Inflammatory macrophage treated with lipopolysaccharide for 1 hour (primary cell): ENCODE measurements at regions not wholly inside any gene's neighbourhood (a gene's known extent, or its start where the extent isn't known, plus 50 kb on each side); places are given as distances from the start of the nearest gene placed in this dataset.
"Not testable (repeated sequence)": the region's sequence is repeated elsewhere in the genome, so short reads cannot be mapped to it uniquely, and the experiment has no call there.

Experiments used
- DNase-seq, 2 donors: peaks; one replicate each; pipeline ENCODE4 v3.0.0-alpha.2; 2020 to 2022

DNA sequence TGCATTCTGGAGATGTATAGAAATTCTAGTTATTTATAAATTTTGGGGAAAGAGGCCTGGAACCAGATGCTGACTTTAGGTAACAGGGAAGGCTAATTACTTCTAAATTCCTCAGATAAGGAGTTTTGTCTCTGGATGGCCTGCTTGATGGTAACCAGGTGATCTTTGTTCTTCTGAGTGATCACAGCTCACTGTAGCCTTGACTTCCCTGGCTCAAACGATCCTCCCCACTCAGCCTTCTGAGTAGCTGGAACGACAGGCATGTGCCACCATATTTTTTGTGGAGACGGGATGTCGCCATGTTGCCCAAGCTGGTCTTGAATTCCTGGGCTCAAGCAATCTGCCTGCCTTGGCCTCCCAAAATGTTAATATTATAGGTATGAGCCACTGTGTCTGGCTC, 54.4 kb upstream of the MSH6 start:
- DNase-seq = no peak

- DNase-seq = no peak
Observed at GRCh38 chr2:47727956-47728355, 55.0 kb upstream of the MSH6 start.

DNA sequence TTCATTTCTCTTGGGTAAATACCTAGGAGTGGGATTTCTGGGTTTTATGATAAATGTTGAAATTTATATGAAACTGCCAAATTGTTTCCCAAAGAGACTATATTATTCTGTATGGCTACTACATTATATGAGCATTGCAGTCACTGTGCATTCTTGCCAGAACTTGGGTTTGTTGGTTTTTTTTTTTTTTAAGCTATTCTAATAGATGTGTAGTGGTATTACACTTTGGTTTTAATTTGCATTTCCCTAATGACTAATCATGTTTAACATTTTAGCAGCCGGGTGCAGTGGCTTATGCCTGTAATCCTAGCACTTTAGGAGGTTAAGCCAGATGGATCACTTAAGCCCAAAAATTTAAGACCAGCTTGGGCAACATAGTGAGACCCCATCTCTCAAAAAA, 56.0 kb upstream of the MSH6 start:
- DNase-seq = not testable (repeated sequence)

- DNase-seq = no peak
Observed at GRCh38 chr2:47725808-47726207, 57.1 kb upstream of the MSH6 start.

- peak; percentile 29 to 70 for DNase-seq
Observed at GRCh38 chr2:47724221-47724981, 58.5 kb upstream of the MSH6 start.

GRCh38 chr2:47721296-47721695, 61.6 kb upstream of the MSH6 start:
- DNase-seq = no peak

GRCh38 chr2:47720559-47720958, 62.4 kb upstream of the MSH6 start:
- DNase-seq = peak; percentile 7 to 20

DNA sequence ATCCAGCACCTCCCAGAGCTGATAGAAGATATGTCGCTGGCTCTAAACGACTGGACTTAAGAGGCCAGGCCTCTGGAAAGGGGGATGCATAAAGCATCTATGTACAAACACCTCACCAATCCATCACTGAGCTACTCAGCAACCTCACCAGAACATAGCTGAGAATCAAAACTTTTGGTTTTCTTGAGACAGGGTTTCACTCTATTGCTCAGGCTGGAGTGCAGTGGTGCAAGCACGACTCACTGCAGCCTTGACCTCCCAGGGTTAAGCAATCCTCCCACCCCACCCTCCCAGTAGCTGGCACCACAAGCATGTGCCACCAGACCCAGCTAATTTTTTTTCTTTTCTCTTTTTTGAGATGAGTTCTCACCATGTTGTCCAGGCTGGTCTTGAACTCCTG, 62.9 kb upstream of the MSH6 start:
- peak; percentile 19 to 40 for DNase-seq

DNA sequence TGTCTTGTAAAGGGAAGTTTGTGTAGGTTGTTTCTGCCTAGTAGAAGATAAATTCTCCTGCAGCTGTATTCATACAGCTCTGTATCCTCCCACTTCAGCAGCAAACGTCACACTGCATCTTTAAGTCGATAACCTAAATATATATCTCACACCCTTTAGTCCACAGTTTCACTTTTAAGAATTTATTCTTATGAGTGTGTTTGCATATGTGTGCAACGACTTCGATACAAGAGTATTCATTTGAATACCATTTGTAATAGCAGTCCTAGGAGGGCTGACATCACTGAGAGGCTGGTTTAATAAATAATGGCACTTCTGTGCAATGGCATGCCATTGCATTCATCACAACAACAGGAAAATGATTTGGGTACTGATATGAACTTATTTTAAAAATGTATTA, 63.8 kb upstream of the MSH6 start:
- DNase-seq = no peak

DNA sequence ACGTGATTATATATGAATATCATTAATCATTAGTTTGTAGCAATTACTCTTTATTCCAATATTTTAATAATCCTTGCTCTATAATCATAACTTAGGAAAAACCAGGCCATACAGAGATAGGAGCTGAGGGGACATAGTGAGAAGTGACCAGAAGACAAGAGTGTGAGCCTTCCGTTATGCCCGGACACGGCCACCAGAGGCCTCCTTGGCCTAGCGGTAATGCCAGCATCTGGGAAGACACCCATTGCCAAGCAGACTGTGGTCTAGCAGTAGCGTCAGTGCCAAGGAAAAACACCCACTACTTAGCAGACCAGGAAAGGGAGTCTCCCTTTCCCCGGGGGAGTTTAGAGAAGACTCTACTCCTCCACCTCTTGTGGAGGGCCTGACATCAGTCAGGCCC, 66.6 kb upstream of the MSH6 start:
- not testable (repeated sequence) for DNase-seq

DNA sequence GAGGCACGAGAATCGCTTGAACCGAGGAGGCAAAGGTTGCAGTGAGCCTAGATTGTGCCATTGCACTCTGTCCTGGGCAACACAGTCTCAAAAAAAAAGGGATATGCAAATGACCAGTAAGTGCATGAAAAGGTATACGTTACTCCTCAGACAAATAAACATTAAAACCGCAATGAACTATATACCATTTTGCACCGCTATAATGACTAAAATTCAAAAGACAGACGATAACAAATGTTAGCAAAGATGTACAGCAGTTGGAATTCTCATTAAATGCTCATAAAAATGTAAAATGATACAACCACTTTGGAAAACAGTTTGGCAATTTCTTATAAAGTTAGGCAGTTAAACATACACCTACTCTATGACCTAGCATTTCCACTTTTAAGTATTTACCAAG, 67.4 kb upstream of the MSH6 start:
- no peak for DNase-seq

GRCh38 chr2:47708801-47709499, 74.0 kb upstream of the MSH6 start:
- no peak for DNase-seq

- DNase-seq = no peak
Observed at GRCh38 chr2:47704287-47704686, 78.7 kb upstream of the MSH6 start.

- no peak for DNase-seq
Observed at GRCh38 chr2:47699533-47700215, 83.3 kb upstream of the MSH6 start.

GRCh38 chr2:47698436-47698972, 84.4 kb upstream of the MSH6 start:
- not testable (repeated sequence) for DNase-seq

GRCh38 chr2:47697681-47698435, 85.1 kb upstream of the MSH6 start:
- not testable (repeated sequence) for DNase-seq

GRCh38 chr2:47697000-47697601, 85.8 kb upstream of the MSH6 start:
- no peak for DNase-seq

- no peak for DNase-seq
Observed at GRCh38 chr2:47696478-47696831, 86.5 kb upstream of the MSH6 start.

- no peak for DNase-seq
Observed at GRCh38 chr2:47695800-47696477, 87.0 kb upstream of the MSH6 start.

GRCh38 chr2:47694451-47694850, 88.5 kb upstream of the MSH6 start:
- DNase-seq = not testable (repeated sequence)

- not testable (repeated sequence) for DNase-seq
Observed at GRCh38 chr2:47690706-47691325, 92.1 kb upstream of the MSH6 start.
